ENCODE measurements at regions not wholly inside any gene's neighbourhood (a gene's known extent, or its start where the extent isn't known, plus 50 kb on each side); places are given as distances from the start of the nearest gene placed in this dataset.

DNA sequence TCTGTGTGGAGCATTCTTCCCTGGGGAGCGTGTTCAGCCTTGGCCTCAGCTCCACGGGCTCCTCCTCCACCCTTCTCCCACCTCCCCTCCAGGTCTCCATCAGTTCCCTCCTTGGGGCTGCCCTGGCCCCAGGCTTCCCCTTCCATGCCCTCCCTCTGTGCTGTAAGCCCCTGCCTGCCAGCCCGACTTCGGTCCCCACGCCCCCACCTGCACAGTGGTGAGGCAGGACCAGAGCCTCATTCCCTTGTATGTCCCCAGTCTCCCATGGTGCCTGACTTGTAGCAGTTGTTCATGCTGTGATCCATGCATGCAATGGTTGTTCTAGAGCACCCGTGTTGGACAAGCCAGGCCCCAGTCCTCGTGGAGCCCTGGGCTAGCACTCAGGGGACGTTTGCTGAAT, 199.4 kb downstream of the RBFOX3 start:
- Histone ChIP-seq H4K20me1 (ENCODE audit: insufficient read depth) (no peaks in the 10 kb centered on the region), H3K9me3 (ENCODE audit: insufficient read depth, low read depth) (no peaks in the 10 kb centered on the region), H3K9me2 (ENCODE audit: insufficient read depth) (no peaks in the 10 kb centered on the region), H3K27ac (no peak overlapping the region), H3K79me2 (ENCODE audit: low read depth) (no peaks in the 10 kb centered on the region), H3K4me2 (no peak overlapping the region), H3K36me3 (ENCODE audit: low read depth) (no peaks in the 10 kb centered on the region), H2AFZ (no peak overlapping the region), H3K27me3 (ENCODE audit: insufficient read depth, low read depth) (peaks cover 76% of the 10 kb centered on the region), H3F3A (ENCODE audit: insufficient read depth, low read depth) (peaks cover 6% of the 10 kb centered on the region; the same call in 1 of the 2 replicates), H3K4me1 (replicated peaks; ENCODE audit: insufficient read depth) (no peaks in the 10 kb centered on the region), H3K4me3 (no peak overlapping the region)
- no peak for DNase-seq
- BruUV-seq (replicated peaks), result no TSS peak
- ChIA-PET CTCF (no interaction called here), POLR2A (ENCODE audit: unreplicated experiment) (no interaction called here)
- intact Hi-C loops (cut with micrococcal nuclease; ENCODE audit: unreplicated experiment), result no loop called here
- TF ChIP-seq EZH2 (IDR thresholded peaks at IDR 0.05; ENCODE audit: low read depth), result no peak
- TF ChIP-seq, protein P1, sequence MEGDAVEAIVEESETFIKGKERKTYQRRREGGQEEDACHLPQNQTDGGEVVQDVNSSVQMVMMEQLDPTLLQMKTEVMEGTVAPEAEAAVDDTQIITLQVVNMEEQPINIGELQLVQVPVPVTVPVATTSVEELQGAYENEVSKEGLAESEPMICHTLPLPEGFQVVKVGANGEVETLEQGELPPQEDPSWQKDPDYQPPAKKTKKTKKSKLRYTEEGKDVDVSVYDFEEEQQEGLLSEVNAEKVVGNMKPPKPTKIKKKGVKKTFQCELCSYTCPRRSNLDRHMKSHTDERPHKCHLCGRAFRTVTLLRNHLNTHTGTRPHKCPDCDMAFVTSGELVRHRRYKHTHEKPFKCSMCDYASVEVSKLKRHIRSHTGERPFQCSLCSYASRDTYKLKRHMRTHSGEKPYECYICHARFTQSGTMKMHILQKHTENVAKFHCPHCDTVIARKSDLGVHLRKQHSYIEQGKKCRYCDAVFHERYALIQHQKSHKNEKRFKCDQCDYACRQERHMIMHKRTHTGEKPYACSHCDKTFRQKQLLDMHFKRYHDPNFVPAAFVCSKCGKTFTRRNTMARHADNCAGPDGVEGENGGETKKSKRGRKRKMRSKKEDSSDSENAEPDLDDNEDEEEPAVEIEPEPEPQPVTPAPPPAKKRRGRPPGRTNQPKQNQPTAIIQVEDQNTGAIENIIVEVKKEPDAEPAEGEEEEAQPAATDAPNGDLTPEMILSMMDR (conservative IDR thresholded peaks at IDR 0.05), result no peak

GRCh38 chr17:79410681-79411080, 200.2 kb downstream of the RBFOX3 start:
- Histone ChIP-seq H3K9me2 (ENCODE audit: insufficient read depth) (no peaks in the 10 kb centered on the region), H3K9me3 (ENCODE audit: insufficient read depth, low read depth) (no peaks in the 10 kb centered on the region), H3F3A (ENCODE audit: insufficient read depth, low read depth) (peaks cover 6% of the 10 kb centered on the region; the same call in 1 of the 2 replicates), H3K4me1 (replicated peaks; ENCODE audit: insufficient read depth) (no peaks in the 10 kb centered on the region), H2AFZ (no peak overlapping the region), H3K27me3 (ENCODE audit: insufficient read depth, low read depth) (peaks cover 76% of the 10 kb centered on the region), H3K36me3 (ENCODE audit: low read depth) (no peaks in the 10 kb centered on the region), H3K79me2 (ENCODE audit: low read depth) (no peaks in the 10 kb centered on the region), H3K27ac (no peak overlapping the region), H4K20me1 (ENCODE audit: insufficient read depth) (no peaks in the 10 kb centered on the region), H3K4me3 (no peak overlapping the region), H3K4me2 (no peak overlapping the region)
- DNase-seq, result no peak
- no TSS peak for BruUV-seq (replicated peaks)
- intact Hi-C loops (cut with micrococcal nuclease; ENCODE audit: unreplicated experiment), result no loop called here
- TF ChIP-seq EZH2 (IDR thresholded peaks at IDR 0.05; ENCODE audit: low read depth), result no peak
- TF ChIP-seq, protein P1 (conservative IDR thresholded peaks at IDR 0.05), result no peak
- POLR2A ChIA-PET (ENCODE audit: unreplicated experiment), result no interaction called here
- CTCF ChIA-PET, result no interaction called here

DNA sequence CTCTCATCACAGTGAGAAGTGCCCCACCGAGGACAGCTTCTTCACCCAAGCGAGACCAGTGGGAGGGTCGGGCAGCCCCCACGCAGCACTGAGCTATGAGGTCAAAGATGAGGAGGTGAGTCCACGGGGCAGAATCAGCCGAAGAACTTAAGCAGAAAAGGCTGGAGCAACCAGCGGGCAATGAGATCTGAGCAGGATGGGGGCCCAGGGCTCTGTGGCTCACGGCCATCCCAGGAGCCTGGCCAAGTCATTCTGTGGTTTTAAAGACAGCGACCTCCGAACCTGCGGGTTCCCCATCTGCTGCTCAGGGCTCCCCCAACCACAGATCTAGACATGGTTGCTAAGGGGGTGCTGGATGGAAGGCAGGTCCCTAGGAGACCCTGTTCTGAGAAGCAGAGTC, 202.6 kb downstream of the RBFOX3 start:
- BruUV-seq (replicated peaks), result no TSS peak
- Histone ChIP-seq H3K9me3 (ENCODE audit: insufficient read depth, low read depth) (no peaks in the 10 kb centered on the region), H3K9me2 (ENCODE audit: insufficient read depth) (no peaks in the 10 kb centered on the region), H3K79me2 (ENCODE audit: low read depth) (no peaks in the 10 kb centered on the region), H3K27me3 (ENCODE audit: insufficient read depth, low read depth) (peaks cover 76% of the 10 kb centered on the region), H2AFZ (no peak overlapping the region), H3K4me3 (no peak overlapping the region), H3K36me3 (ENCODE audit: low read depth) (no peaks in the 10 kb centered on the region), H3K4me2 (no peak overlapping the region), H3F3A (ENCODE audit: insufficient read depth, low read depth) (peaks cover 6% of the 10 kb centered on the region; the same call in 1 of the 2 replicates), H3K27ac (no peak overlapping the region), H4K20me1 (ENCODE audit: insufficient read depth) (no peaks in the 10 kb centered on the region), H3K4me1 (replicated peaks; ENCODE audit: insufficient read depth) (no peaks in the 10 kb centered on the region)
- POLR2A ChIA-PET (ENCODE audit: unreplicated experiment), result no interaction called here
- no peak for TF ChIP-seq EZH2 (IDR thresholded peaks at IDR 0.05; ENCODE audit: low read depth)
- TF ChIP-seq, protein P1 (conservative IDR thresholded peaks at IDR 0.05), result no peak
- DNase-seq, result no peak
- CTCF ChIA-PET, result no interaction called here
- intact Hi-C loops (cut with micrococcal nuclease; ENCODE audit: unreplicated experiment), result no loop called here
